Mammary epithelial cell (primary cell): ENCODE measurements at regions not wholly inside any gene's neighbourhood (a gene's known extent, or its start where the extent isn't known, plus 50 kb on each side); places are given as distances from the start of the nearest gene placed in this dataset.

Experiments used
- CTCF ChIP-seq, 2 donors: IDR thresholded peaks in 1 of 2; conservative IDR thresholded peaks in 1 of 2; 2 replicates each; pipeline ENCODE4 v1.5.1; 2011 to 2012; ENCODE audit warnings: inconsistent platforms in 2 of 2, low read length in 2 of 2, mild to moderate bottlenecking in 2 of 2, control low read depth in 1 of 2, low read depth in 1 of 2; ENCODE audit not compliant: insufficient read depth in 1 of 2; ENCODE audit errors: extremely low read depth in 1 of 2
- EZH2 ChIP-seq: IDR thresholded peaks from 2 replicates; pipeline ENCODE4 v1.6.1; 2012; ENCODE audit warnings: low read length, inconsistent platforms, borderline replicate concordance

- TF ChIP-seq CTCF (conservative IDR thresholded peaks at IDR 0.05 in 1 of 2, IDR thresholded peaks at IDR 0.05 in 1 of 2; ENCODE audit: extremely low read depth in 1 of 2, insufficient read depth in 1 of 2, low read depth in 1 of 2, low read length in 2 of 2) (no peak), EZH2 (no peak)
Observed at GRCh38 chr12:42857106-42857505, 267.6 kb upstream of the PRICKLE1 start.
